Dendritic cell treated with granulocyte-macrophage colony-stimulating factor and Interleukin-4, amounts not matched to agents 40 ng/mL and 50 ng/mL, for 4 days (primary cell): ENCODE measurements at regions not wholly inside any gene's neighbourhood (a gene's known extent, or its start where the extent isn't known, plus 50 kb on each side); places are given as distances from the start of the nearest gene placed in this dataset.

Experiments used
- H3K27ac Mint-ChIP-seq: one replicate; pipeline ENCODE4 v1.8.0; 2022; ENCODE audit warnings: mild to moderate bottlenecking, mixed read lengths
- H3K27me3 Mint-ChIP-seq: one replicate; pipeline ENCODE4 v1.8.0; 2022; ENCODE audit warnings: mild to moderate bottlenecking, mixed read lengths
- H3K36me3 Mint-ChIP-seq: one replicate; pipeline ENCODE4 v1.8.0; 2022; ENCODE audit warnings: low read depth, mixed read lengths
- H3K4me1 Mint-ChIP-seq: one replicate; pipeline ENCODE4 v1.8.0; 2022; ENCODE audit warnings: low read depth, mixed read lengths
- H3K4me3 Mint-ChIP-seq: one replicate; pipeline ENCODE4 v1.8.0; 2022; ENCODE audit warnings: mild to moderate bottlenecking, moderate library complexity, mixed read lengths
- H3K9me3 Mint-ChIP-seq: one replicate; pipeline ENCODE4 v1.8.0; 2022; ENCODE audit warnings: mixed read lengths
- intact Hi-C: fragments of 100-400 bp; cut with micrococcal nuclease; formaldehyde crosslinking; loops from one replicate; pipeline ENCODE4 v1.15.0; 2022

GRCh38 chr19:28166025-28166424, 1046.9 kb downstream of the UQCRFS1 start:
- Mint-ChIP-seq H3K4me3 (no peak overlapping the region), H3K27ac (no peak overlapping the region), H3K27me3 (no peaks in the 10 kb centered on the region), H3K36me3 (no peaks in the 10 kb centered on the region), H3K9me3 (peaks cover 47% of the 10 kb centered on the region), H3K4me1 (no peaks in the 10 kb centered on the region)
- intact Hi-C loops = no loop called here

DNA sequence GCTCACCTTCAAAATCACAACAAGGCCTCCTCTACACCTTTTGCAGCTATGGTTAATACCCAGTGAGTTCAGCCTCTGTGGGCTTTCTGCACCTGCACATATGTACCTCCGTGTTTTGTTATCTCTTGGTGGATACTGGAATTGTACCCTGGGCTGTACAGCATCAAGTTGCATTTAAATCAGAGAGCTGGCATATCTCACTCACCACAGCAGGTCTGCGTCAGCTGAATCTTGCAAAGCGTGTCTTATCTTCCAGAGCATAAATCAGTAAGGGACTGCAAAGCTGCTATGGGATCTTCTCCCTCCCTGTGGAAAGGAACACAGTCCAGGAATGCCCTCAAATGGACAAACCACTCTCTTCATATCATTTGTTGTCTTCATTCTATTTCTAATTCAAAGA, 1048.7 kb downstream of the UQCRFS1 start:
- Mint-ChIP-seq H3K27ac (no peak overlapping the region), H3K9me3 (peaks cover 53% of the 10 kb centered on the region), H3K4me1 (no peaks in the 10 kb centered on the region), H3K27me3 (no peaks in the 10 kb centered on the region), H3K36me3 (no peaks in the 10 kb centered on the region), H3K4me3 (no peak overlapping the region)
- intact Hi-C loops = no loop called here

DNA sequence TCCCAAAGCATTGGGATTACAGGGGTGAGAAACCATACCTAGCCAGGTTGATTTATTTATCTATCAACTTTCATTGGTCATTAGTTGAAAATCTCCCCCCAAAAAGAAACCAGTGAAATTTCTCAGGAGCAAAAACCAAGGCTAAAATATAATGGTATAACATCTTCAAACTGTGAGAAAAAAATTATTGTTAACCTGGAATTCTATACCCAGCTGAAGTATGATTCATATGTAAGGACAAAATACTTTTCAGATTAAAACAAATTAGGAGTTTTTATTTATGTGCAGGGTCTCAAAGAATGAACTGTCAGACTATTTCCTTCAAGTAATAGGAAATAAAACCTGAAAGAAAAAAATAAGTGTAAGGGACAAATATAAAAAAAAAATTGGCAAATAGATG, 1053.9 kb downstream of the UQCRFS1 start:
- Mint-ChIP-seq H3K36me3 (no peaks in the 10 kb centered on the region), H3K4me1 (no peaks in the 10 kb centered on the region), H3K27ac (no peak overlapping the region), H3K4me3 (no peak overlapping the region), H3K27me3 (no peaks in the 10 kb centered on the region), H3K9me3 (peaks cover 56% of the 10 kb centered on the region)
- intact Hi-C loops = no loop called here

GRCh38 chr19:28155265-28155664, 1057.7 kb downstream of the UQCRFS1 start:
- Mint-ChIP-seq H3K27me3 (no peaks in the 10 kb centered on the region), H3K4me3 (no peak overlapping the region), H3K27ac (no peak overlapping the region), H3K36me3 (no peaks in the 10 kb centered on the region), H3K9me3 (peaks cover 47% of the 10 kb centered on the region), H3K4me1 (no peaks in the 10 kb centered on the region)
- intact Hi-C loops = no loop called here

- Mint-ChIP-seq H3K27ac (no peak overlapping the region), H3K4me1 (no peaks in the 10 kb centered on the region), H3K27me3 (no peaks in the 10 kb centered on the region), H3K4me3 (no peak overlapping the region), H3K9me3 (peaks cover 38% of the 10 kb centered on the region), H3K36me3 (no peaks in the 10 kb centered on the region)
- intact Hi-C loops = no loop called here
These were observed 1058.9 kb downstream of the UQCRFS1 start for GRCh38 chr19:28154077-28154476.

- H3K9me3 Mint-ChIP-seq = peaks cover 34% of the 10 kb centered on the region
- no peaks in the 10 kb centered on the region for H3K27me3 Mint-ChIP-seq
- H3K4me1 Mint-ChIP-seq = no peaks in the 10 kb centered on the region
- H3K4me3 Mint-ChIP-seq = no peak overlapping the region
- intact Hi-C loops = no loop called here
- no peak overlapping the region for H3K27ac Mint-ChIP-seq
- no peaks in the 10 kb centered on the region for H3K36me3 Mint-ChIP-seq
These were observed 1059.8 kb downstream of the UQCRFS1 start for GRCh38 chr19:28153123-28153522.

- H3K4me3 Mint-ChIP-seq = no peak overlapping the region
- intact Hi-C loops = no loop called here
- no peaks in the 10 kb centered on the region for H3K36me3 Mint-ChIP-seq
- H3K9me3 Mint-ChIP-seq = peaks cover 25% of the 10 kb centered on the region
- H3K4me1 Mint-ChIP-seq = no peaks in the 10 kb centered on the region
- H3K27me3 Mint-ChIP-seq = no peaks in the 10 kb centered on the region
- H3K27ac Mint-ChIP-seq = no peak overlapping the region
These were observed 1060.8 kb downstream of the UQCRFS1 start for GRCh38 chr19:28152195-28152594.

DNA sequence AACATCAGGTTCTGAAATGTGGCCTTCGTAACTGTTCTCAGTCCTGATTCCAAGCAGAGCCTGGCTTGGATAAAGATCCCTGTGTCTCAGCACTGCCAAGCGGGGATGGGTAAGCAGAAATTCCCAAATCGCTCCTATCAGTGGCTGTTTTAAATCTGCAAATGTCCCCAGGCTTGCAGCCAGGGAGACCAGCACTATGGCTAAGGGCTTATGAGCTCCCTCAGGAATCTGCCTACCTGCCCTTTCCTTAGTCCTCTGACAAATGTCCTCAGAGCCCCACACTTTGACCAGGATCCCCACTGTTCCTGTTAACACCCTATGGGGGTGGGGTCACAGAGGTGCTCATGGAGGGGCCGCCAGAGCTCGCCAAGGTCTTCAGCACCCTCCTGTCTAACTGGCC, 1062.8 kb downstream of the UQCRFS1 start:
- Mint-ChIP-seq H3K27me3 (no peaks in the 10 kb centered on the region), H3K36me3 (no peaks in the 10 kb centered on the region), H3K9me3 (peaks cover 9% of the 10 kb centered on the region), H3K4me3 (no peak overlapping the region), H3K4me1 (no peaks in the 10 kb centered on the region), H3K27ac (no peak overlapping the region)
- intact Hi-C loops = no loop called here

GRCh38 chr19:28148554-28148953, 1064.4 kb downstream of the UQCRFS1 start:
- no peaks in the 10 kb centered on the region for H3K4me1 Mint-ChIP-seq
- intact Hi-C loops = no loop called here
- H3K4me3 Mint-ChIP-seq = no peak overlapping the region
- no peaks in the 10 kb centered on the region for H3K27me3 Mint-ChIP-seq
- peaks cover 9% of the 10 kb centered on the region for H3K9me3 Mint-ChIP-seq
- H3K27ac Mint-ChIP-seq = no peak overlapping the region
- H3K36me3 Mint-ChIP-seq = no peaks in the 10 kb centered on the region

GRCh38 chr19:28142258-28142657, 1070.7 kb downstream of the UQCRFS1 start:
- intact Hi-C loops = no loop called here
- H3K27me3 Mint-ChIP-seq = no peaks in the 10 kb centered on the region
- no peaks in the 10 kb centered on the region for H3K36me3 Mint-ChIP-seq
- H3K27ac Mint-ChIP-seq = no peak overlapping the region
- H3K9me3 Mint-ChIP-seq = peaks cover 48% of the 10 kb centered on the region
- no peaks in the 10 kb centered on the region for H3K4me1 Mint-ChIP-seq
- H3K4me3 Mint-ChIP-seq = no peak overlapping the region

GRCh38 chr19:28140201-28140600, 1072.8 kb downstream of the UQCRFS1 start:
- H3K4me3 Mint-ChIP-seq = no peak overlapping the region
- no peaks in the 10 kb centered on the region for H3K27me3 Mint-ChIP-seq
- H3K4me1 Mint-ChIP-seq = no peaks in the 10 kb centered on the region
- peaks cover 67% of the 10 kb centered on the region for H3K9me3 Mint-ChIP-seq
- no peaks in the 10 kb centered on the region for H3K36me3 Mint-ChIP-seq
- intact Hi-C loops = no loop called here
- H3K27ac Mint-ChIP-seq = no peak overlapping the region

DNA sequence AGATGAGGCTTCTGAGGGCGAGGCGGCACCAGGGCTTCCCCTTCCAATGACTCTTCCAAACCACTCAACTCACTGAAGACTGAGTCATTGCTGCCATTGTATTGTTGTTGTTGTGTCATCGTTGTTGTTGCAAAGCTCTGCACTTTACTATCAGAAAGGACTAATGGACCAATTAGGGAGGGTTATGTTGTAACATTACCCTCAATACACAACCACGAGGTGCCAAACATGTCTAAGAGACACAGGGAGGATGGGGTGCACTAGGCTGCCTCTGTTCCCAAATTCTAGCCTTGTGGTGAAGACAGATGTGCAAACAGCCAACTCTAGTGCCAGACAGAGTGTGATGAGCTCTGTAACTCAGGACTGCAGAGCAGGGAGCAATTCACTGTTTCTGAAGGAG, 1075.2 kb downstream of the UQCRFS1 start:
- Mint-ChIP-seq H3K27ac (no peak overlapping the region), H3K36me3 (no peaks in the 10 kb centered on the region), H3K4me3 (no peak overlapping the region), H3K9me3 (peaks cover 68% of the 10 kb centered on the region), H3K27me3 (no peaks in the 10 kb centered on the region), H3K4me1 (no peaks in the 10 kb centered on the region)
- intact Hi-C loops = no loop called here

DNA sequence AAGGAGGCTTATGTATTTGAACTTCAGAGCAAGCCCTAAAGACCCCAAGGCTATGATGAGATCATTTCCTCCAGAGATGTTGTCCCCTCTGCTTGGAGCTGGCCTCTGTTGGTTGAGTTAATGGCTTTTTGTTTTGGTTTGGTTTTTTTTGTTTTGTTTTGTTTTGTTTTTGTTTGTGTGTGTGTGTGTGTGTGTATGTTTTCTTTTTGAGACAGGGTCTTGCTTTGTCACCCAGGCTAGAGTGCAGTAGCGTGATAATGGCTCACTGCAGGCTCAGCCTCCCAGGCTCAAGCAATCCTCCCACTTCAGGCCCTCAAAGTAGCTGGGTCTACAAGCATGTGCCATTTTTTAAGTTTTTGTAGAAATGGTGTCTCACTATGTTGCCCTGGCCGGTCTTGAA, 1076.2 kb downstream of the UQCRFS1 start:
- Mint-ChIP-seq H3K36me3 (no peaks in the 10 kb centered on the region), H3K4me1 (no peaks in the 10 kb centered on the region), H3K27ac (no peak overlapping the region), H3K9me3 (peaks cover 63% of the 10 kb centered on the region), H3K27me3 (no peaks in the 10 kb centered on the region), H3K4me3 (no peak overlapping the region)
- intact Hi-C loops = no loop called here

- intact Hi-C loops = no loop called here
- Mint-ChIP-seq H3K27ac (no peak overlapping the region), H3K9me3 (peaks cover 54% of the 10 kb centered on the region), H3K27me3 (no peaks in the 10 kb centered on the region), H3K36me3 (no peaks in the 10 kb centered on the region), H3K4me1 (no peaks in the 10 kb centered on the region), H3K4me3 (no peak overlapping the region)
These were observed 1077.1 kb downstream of the UQCRFS1 start for GRCh38 chr19:28135825-28136224.

DNA sequence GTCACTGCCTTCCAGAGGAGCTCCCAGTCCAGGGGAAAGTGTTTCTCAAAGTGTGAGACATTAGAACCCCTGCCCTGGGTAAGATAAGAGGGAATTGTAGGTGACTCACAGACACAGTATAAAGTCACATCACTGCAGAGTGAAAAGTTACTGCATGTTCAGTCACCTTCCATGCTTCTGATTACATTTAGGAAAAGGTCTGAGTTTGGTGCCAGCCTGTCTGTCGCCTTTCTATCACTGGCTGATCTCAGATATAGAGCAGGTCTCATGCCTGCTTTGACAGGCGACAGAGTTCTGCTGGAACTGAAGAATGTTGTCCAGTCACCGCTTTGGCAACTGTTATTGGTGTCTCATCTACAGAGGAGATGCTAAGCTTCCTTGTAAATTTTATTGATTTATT, 1078.6 kb downstream of the UQCRFS1 start:
- Mint-ChIP-seq H3K36me3 (no peaks in the 10 kb centered on the region), H3K4me1 (no peaks in the 10 kb centered on the region), H3K27ac (no peak overlapping the region), H3K9me3 (peaks cover 44% of the 10 kb centered on the region), H3K27me3 (no peaks in the 10 kb centered on the region), H3K4me3 (no peak overlapping the region)
- intact Hi-C loops = no loop called here
